Mononuclear cell (primary cell): ENCODE measurements at regions not wholly inside any gene's neighbourhood (a gene's known extent, or its start where the extent isn't known, plus 50 kb on each side); places are given as distances from the start of the nearest gene placed in this dataset.

ENCODE experiments used
- H3K27me3 ChIP-seq: 2 replicates; pipeline ENCODE4 v1.6.0; 2011; ENCODE audit warnings: low read length, control low read depth; ENCODE audit not compliant: insufficient read depth
- H3K4me1 ChIP-seq: 2 replicates; pipeline ENCODE4 v1.5.1; 2011; ENCODE audit warnings: mild to moderate bottlenecking, low read length, control low read depth; ENCODE audit not compliant: insufficient read depth
- H3K4me3 ChIP-seq: 2 replicates; pipeline ENCODE4 v1.5.1; 2011; ENCODE audit warnings: mild to moderate bottlenecking, low read length, moderate library complexity
- H3K9me3 ChIP-seq: 2 replicates; pipeline ENCODE4 v1.5.1; 2011; ENCODE audit warnings: low read depth, mild to moderate bottlenecking, control low read depth, low read length

- no peaks in the 10 kb centered on the region for H3K4me1 ChIP-seq
Measured at GRCh38 chr6:132072831-132073230, 121.7 kb upstream of the CCN2 start.

GRCh38 chr6:132072271-132072670 lies 121.1 kb upstream of the CCN2 start:
- no peaks in the 10 kb centered on the region for H3K27me3 ChIP-seq
- no peaks in the 10 kb centered on the region for H3K9me3 ChIP-seq
- H3K4me1 ChIP-seq = no peaks in the 10 kb centered on the region
- H3K4me3 ChIP-seq = no peak overlapping the region

More at GRCh38 chr6:132072831-132073230, 121.7 kb upstream of the CCN2 start:
- Histone ChIP-seq H3K27me3 (no peaks in the 10 kb centered on the region), H3K4me3 (no peak overlapping the region), H3K9me3 (no peaks in the 10 kb centered on the region)

GRCh38 chr6:132070356-132070755 lies 119.2 kb upstream of the CCN2 start:
- Histone ChIP-seq H3K9me3 (no peaks in the 10 kb centered on the region), H3K4me1 (no peaks in the 10 kb centered on the region), H3K27me3 (no peaks in the 10 kb centered on the region), H3K4me3 (no peak overlapping the region)

- Histone ChIP-seq H3K4me3 (no peak overlapping the region), H3K9me3 (no peaks in the 10 kb centered on the region), H3K27me3 (no peaks in the 10 kb centered on the region), H3K4me1 (no peaks in the 10 kb centered on the region)
Measured at GRCh38 chr6:132068766-132069165, 117.6 kb upstream of the CCN2 start.

- Histone ChIP-seq H3K27me3 (no peaks in the 10 kb centered on the region), H3K9me3 (no peaks in the 10 kb centered on the region), H3K4me1 (no peaks in the 10 kb centered on the region), H3K4me3 (no peak overlapping the region)
Measured at GRCh38 chr6:132067286-132067685, 116.1 kb upstream of the CCN2 start.

- no peaks in the 10 kb centered on the region for H3K27me3 ChIP-seq
- H3K9me3 ChIP-seq = no peaks in the 10 kb centered on the region
- no peak overlapping the region for H3K4me3 ChIP-seq
- H3K4me1 ChIP-seq = no peaks in the 10 kb centered on the region
Measured at GRCh38 chr6:132065556-132065955, 114.4 kb upstream of the CCN2 start.

GRCh38 chr6:132063738-132064137 lies 112.6 kb upstream of the CCN2 start:
- Histone ChIP-seq H3K4me1 (no peaks in the 10 kb centered on the region), H3K27me3 (no peaks in the 10 kb centered on the region), H3K9me3 (no peaks in the 10 kb centered on the region), H3K4me3 (no peak overlapping the region)

- Histone ChIP-seq H3K9me3 (no peaks in the 10 kb centered on the region), H3K4me1 (no peaks in the 10 kb centered on the region), H3K4me3 (no peak overlapping the region), H3K27me3 (no peaks in the 10 kb centered on the region)
Measured at GRCh38 chr6:132063204-132063603, 112.0 kb upstream of the CCN2 start.

GRCh38 chr6:132062626-132063025 lies 111.5 kb upstream of the CCN2 start:
- no peaks in the 10 kb centered on the region for H3K4me1 ChIP-seq
- H3K9me3 ChIP-seq = no peaks in the 10 kb centered on the region
- H3K27me3 ChIP-seq = no peaks in the 10 kb centered on the region
- no peak overlapping the region for H3K4me3 ChIP-seq

- Histone ChIP-seq H3K4me1 (no peaks in the 10 kb centered on the region), H3K9me3 (no peaks in the 10 kb centered on the region), H3K4me3 (no peak overlapping the region), H3K27me3 (no peaks in the 10 kb centered on the region)
Measured at GRCh38 chr6:132061381-132061780, 110.2 kb upstream of the CCN2 start.

GRCh38 chr6:132060591-132060990 lies 109.4 kb upstream of the CCN2 start:
- Histone ChIP-seq H3K4me1 (no peaks in the 10 kb centered on the region), H3K9me3 (no peaks in the 10 kb centered on the region), H3K4me3 (no peak overlapping the region), H3K27me3 (no peaks in the 10 kb centered on the region)

GRCh38 chr6:132058975-132059374 lies 107.8 kb upstream of the CCN2 start:
- no peaks in the 10 kb centered on the region for H3K27me3 ChIP-seq
- H3K4me1 ChIP-seq = no peaks in the 10 kb centered on the region
- no peaks in the 10 kb centered on the region for H3K9me3 ChIP-seq
- H3K4me3 ChIP-seq = no peak overlapping the region

GRCh38 chr6:132054525-132054924 lies 103.4 kb upstream of the CCN2 start:
- Histone ChIP-seq H3K27me3 (no peaks in the 10 kb centered on the region), H3K9me3 (no peaks in the 10 kb centered on the region), H3K4me3 (no peak overlapping the region), H3K4me1 (no peaks in the 10 kb centered on the region)

GRCh38 chr6:132053511-132053910 lies 102.3 kb upstream of the CCN2 start:
- H3K4me3 ChIP-seq = no peak overlapping the region
- H3K27me3 ChIP-seq = no peaks in the 10 kb centered on the region
- H3K9me3 ChIP-seq = no peaks in the 10 kb centered on the region
- H3K4me1 ChIP-seq = no peaks in the 10 kb centered on the region

GRCh38 chr6:132052096-132052495 lies 100.9 kb upstream of the CCN2 start:
- Histone ChIP-seq H3K9me3 (no peaks in the 10 kb centered on the region), H3K4me3 (no peak overlapping the region), H3K4me1 (no peaks in the 10 kb centered on the region), H3K27me3 (no peaks in the 10 kb centered on the region)

- Histone ChIP-seq H3K27me3 (no peaks in the 10 kb centered on the region), H3K4me3 (no peak overlapping the region), H3K4me1 (no peaks in the 10 kb centered on the region), H3K9me3 (no peaks in the 10 kb centered on the region)
Measured at GRCh38 chr6:132045877-132046276, 94.7 kb upstream of the CCN2 start.

GRCh38 chr6:132043148-132043547 lies 92.0 kb upstream of the CCN2 start:
- Histone ChIP-seq H3K4me1 (no peaks in the 10 kb centered on the region), H3K27me3 (no peaks in the 10 kb centered on the region), H3K9me3 (no peaks in the 10 kb centered on the region), H3K4me3 (no peak overlapping the region)
